Subcutaneous abdominal adipose tissue (tissue), 5 donors: ENCODE measurements at regions not wholly inside any gene's neighbourhood (a gene's known extent, or its start where the extent isn't known, plus 50 kb on each side); places are given as distances from the start of the nearest gene placed in this dataset.

Experiments
- H3K27ac ChIP-seq: one replicate; pipeline ENCODE4 v1.7.0; 2013; ENCODE audit warnings: low read depth, mild to moderate bottlenecking, inconsistent platforms, low read length, moderate library complexity
- H3K27me3 ChIP-seq, 5 donors: one replicate each; pipeline ENCODE4 v1.7.0; 2013; ENCODE audit warnings: low read length in 5 of 5, inconsistent platforms in 1 of 5; ENCODE audit not compliant: control insufficient read depth in 5 of 5, insufficient read depth in 4 of 5
- H3K36me3 ChIP-seq, 5 donors: one replicate each; pipeline ENCODE4 v1.7.0; 2013; ENCODE audit warnings: low read length in 5 of 5; ENCODE audit not compliant: control insufficient read depth in 5 of 5, insufficient read depth in 5 of 5
- H3K4me1 ChIP-seq, 5 donors: one replicate each; pipeline ENCODE4 v1.7.0; 2013; ENCODE audit warnings: low read length in 5 of 5, mild to moderate bottlenecking in 3 of 5, moderate library complexity in 1 of 5; ENCODE audit not compliant: control insufficient read depth in 5 of 5, insufficient read depth in 5 of 5
- H3K4me3 ChIP-seq, 5 donors: one replicate each; pipeline ENCODE4 v1.7.0; 2013; ENCODE audit warnings: low read length in 5 of 5, low read depth in 1 of 5
- H3K9ac ChIP-seq, 5 donors: one replicate each; pipeline ENCODE4 v1.7.0; 2013; ENCODE audit warnings: low read length in 5 of 5, mild to moderate bottlenecking in 4 of 5, moderate library complexity in 3 of 5
- H3K9me3 ChIP-seq, 5 donors: one replicate each; pipeline ENCODE4 v1.7.0; 2013; ENCODE audit warnings: low read length in 5 of 5; ENCODE audit not compliant: control insufficient read depth in 5 of 5
- donor health status: healthy.
- donor health status: healthy.
- donor health status: healthy.
- donor health status: healthy.
- donor health status: healthy.

GRCh38 chr3:170754311-170754693, 115.7 kb downstream of the RPL22L1 start:
- H3K4me1 ChIP-seq = peaks cover 2 to 18% (median 14%) of the 10 kb centered on the region in 5 donors
- no peaks in the 10 kb centered on the region for H3K27me3 ChIP-seq
- no peak overlapping the region for H3K27ac ChIP-seq

GRCh38 chr3:170753421-170754310, 116.3 kb downstream of the RPL22L1 start:
- Histone ChIP-seq H3K4me3 (no peak overlapping the region), H3K9ac (no peak overlapping the region), H3K9me3 (no peaks in the 10 kb centered on the region), H3K27ac (no peak overlapping the region), H3K36me3 (no peaks in the 10 kb centered on the region), H3K4me1 (peaks cover 2 to 18% (median 14%) of the 10 kb centered on the region in 5 donors), H3K27me3 (no peaks in the 10 kb centered on the region)

More at GRCh38 chr3:170754311-170754693, 115.7 kb downstream of the RPL22L1 start:
- Histone ChIP-seq H3K9me3 (no peaks in the 10 kb centered on the region), H3K4me3 (no peak overlapping the region), H3K36me3 (no peaks in the 10 kb centered on the region), H3K9ac (no peak overlapping the region)

GRCh38 chr3:170752571-170753155, 117.3 kb downstream of the RPL22L1 start:
- H3K4me1 ChIP-seq = peaks cover 2 to 18% (median 14%) of the 10 kb centered on the region in 5 donors
- H3K4me3 ChIP-seq = no peak overlapping the region
- no peaks in the 10 kb centered on the region for H3K9me3 ChIP-seq
- H3K27ac ChIP-seq = no peak overlapping the region
- no peak overlapping the region for H3K9ac ChIP-seq
- no peaks in the 10 kb centered on the region for H3K27me3 ChIP-seq
- no peaks in the 10 kb centered on the region for H3K36me3 ChIP-seq

- Histone ChIP-seq H3K27ac (no peak overlapping the region), H3K9me3 (no peaks in the 10 kb centered on the region), H3K36me3 (no peaks in the 10 kb centered on the region), H3K4me1 (peaks cover 2 to 18% (median 14%) of the 10 kb centered on the region in 5 donors), H3K9ac (no peak overlapping the region), H3K27me3 (no peaks in the 10 kb centered on the region), H3K4me3 (no peak overlapping the region)
Observed at GRCh38 chr3:170751899-170752293, 118.1 kb downstream of the RPL22L1 start.

GRCh38 chr3:170751083-170751898, 118.7 kb downstream of the RPL22L1 start:
- H3K27me3 ChIP-seq = no peaks in the 10 kb centered on the region
- no peak overlapping the region for H3K4me3 ChIP-seq
- H3K9me3 ChIP-seq = no peaks in the 10 kb centered on the region
- H3K36me3 ChIP-seq = no peaks in the 10 kb centered on the region
- peaks cover 2 to 18% (median 14%) of the 10 kb centered on the region in 5 donors for H3K4me1 ChIP-seq
- H3K9ac ChIP-seq = no peak overlapping the region
- H3K27ac ChIP-seq = no peak overlapping the region

- Histone ChIP-seq H3K27me3 (no peaks in the 10 kb centered on the region), H3K27ac (no peak overlapping the region), H3K4me3 (no peak overlapping the region), H3K9ac (no peak overlapping the region), H3K4me1 (peaks cover 2 to 18% (median 14%) of the 10 kb centered on the region in 5 donors), H3K9me3 (no peaks in the 10 kb centered on the region), H3K36me3 (no peaks in the 10 kb centered on the region)
Observed at GRCh38 chr3:170750478-170750830, 119.5 kb downstream of the RPL22L1 start.

- Histone ChIP-seq H3K4me3 (no peak overlapping the region), H3K9ac (no peak overlapping the region), H3K9me3 (no peaks in the 10 kb centered on the region), H3K36me3 (no peaks in the 10 kb centered on the region), H3K27me3 (no peaks in the 10 kb centered on the region), H3K4me1 (peaks cover 2 to 18% (median 14%) of the 10 kb centered on the region in 5 donors), H3K27ac (no peak overlapping the region)
Observed at GRCh38 chr3:170749765-170750477, 120.1 kb downstream of the RPL22L1 start.

GRCh38 chr3:170749185-170749584, 120.8 kb downstream of the RPL22L1 start:
- H3K27me3 ChIP-seq = no peaks in the 10 kb centered on the region
- H3K9ac ChIP-seq = no peak overlapping the region
- H3K4me1 ChIP-seq = peaks cover 2 to 18% (median 14%) of the 10 kb centered on the region in 5 donors
- H3K4me3 ChIP-seq = no peak overlapping the region
- H3K9me3 ChIP-seq = no peaks in the 10 kb centered on the region
- H3K36me3 ChIP-seq = no peaks in the 10 kb centered on the region
- no peak overlapping the region for H3K27ac ChIP-seq

- no peak overlapping the region for H3K4me3 ChIP-seq
- no peak overlapping the region for H3K27ac ChIP-seq
- peaks cover 0 to 7% (median 5%) of the 10 kb centered on the region in 5 donors for H3K4me1 ChIP-seq
Observed at GRCh38 chr3:170746175-170746942, 123.6 kb downstream of the RPL22L1 start.

More at GRCh38 chr3:170746175-170746942, 123.6 kb downstream of the RPL22L1 start:
- Histone ChIP-seq H3K36me3 (no peaks in the 10 kb centered on the region), H3K27me3 (no peaks in the 10 kb centered on the region), H3K9me3 (no peaks in the 10 kb centered on the region), H3K9ac (no peak overlapping the region)
